ENCODE measurements at regions not wholly inside any gene's neighbourhood (a gene's known extent, or its start where the extent isn't known, plus 50 kb on each side); places are given as distances from the start of the nearest gene placed in this dataset.
"Not testable (repeated sequence)": the region's sequence is repeated elsewhere in the genome, so short reads cannot be mapped to it uniquely, and the experiment has no call there.

- DNase-seq (ENCODE audit: low spot score): no peak
Observed at GRCh38 chr6:102907181-102907580, 1513.7 kb downstream of the GRIK2 start.

DNA sequence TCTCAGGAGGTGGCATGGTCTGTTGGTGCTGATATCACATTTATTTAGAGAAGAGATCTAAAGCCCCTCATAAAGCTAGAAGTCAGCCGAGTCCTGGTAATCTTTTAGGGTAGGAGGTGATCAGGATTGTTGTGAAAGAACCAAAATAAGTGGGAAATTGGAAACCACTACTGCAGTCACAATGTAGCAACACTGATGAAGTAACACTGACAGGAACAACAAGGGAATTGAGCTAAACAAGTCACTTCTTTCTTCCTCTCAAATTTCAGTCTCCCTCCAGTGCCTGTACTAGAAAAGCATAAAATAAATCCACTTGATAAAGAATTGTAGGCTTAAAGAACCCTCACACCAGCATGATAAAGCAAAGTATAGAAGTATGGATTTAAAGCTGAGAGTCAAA is 1509.0 kb downstream of the GRIK2 start:
- DNase-seq (ENCODE audit: low spot score): no peak

DNA sequence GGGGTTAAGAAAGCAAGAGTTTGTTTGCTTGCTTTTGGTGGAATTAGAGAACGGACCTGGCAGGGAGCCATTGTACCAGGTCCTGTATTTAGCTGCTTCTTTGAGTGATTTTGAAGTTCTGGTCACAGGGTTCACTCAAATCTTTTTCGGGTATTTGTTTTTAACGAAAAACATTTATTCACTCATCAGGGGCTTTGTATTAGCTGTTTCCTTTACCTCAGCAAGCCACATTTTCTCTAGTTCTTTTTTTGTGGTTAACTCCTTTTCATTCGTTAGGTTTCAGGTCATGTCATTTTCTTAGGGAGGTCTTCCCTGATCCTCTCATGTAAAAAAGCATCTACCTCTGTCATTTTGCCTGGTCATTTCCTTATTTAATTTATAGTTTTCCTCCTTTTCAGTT is 1502.2 kb downstream of the GRIK2 start:
- no peak for DNase-seq (ENCODE audit: low spot score)

DNA sequence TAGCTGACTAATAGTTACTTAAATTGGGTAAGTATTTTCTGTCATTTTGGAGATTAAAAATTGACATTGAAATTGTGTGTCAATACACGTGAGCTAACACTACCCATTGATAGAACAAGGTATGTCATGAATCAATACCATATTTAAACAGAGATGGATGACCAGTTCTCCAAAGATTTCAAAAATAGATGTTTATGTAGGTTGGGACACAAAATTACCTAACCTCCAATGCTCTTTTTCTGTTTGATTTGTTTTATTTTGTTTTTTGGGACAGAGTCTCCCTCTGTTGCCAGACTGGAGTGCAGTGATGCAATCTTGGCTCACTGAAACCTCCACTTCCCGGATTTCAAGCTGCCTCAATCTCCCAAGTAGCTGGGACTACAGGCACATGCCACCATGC is 1491.7 kb downstream of the GRIK2 start:
- DNase-seq (ENCODE audit: low spot score): no peak

DNA sequence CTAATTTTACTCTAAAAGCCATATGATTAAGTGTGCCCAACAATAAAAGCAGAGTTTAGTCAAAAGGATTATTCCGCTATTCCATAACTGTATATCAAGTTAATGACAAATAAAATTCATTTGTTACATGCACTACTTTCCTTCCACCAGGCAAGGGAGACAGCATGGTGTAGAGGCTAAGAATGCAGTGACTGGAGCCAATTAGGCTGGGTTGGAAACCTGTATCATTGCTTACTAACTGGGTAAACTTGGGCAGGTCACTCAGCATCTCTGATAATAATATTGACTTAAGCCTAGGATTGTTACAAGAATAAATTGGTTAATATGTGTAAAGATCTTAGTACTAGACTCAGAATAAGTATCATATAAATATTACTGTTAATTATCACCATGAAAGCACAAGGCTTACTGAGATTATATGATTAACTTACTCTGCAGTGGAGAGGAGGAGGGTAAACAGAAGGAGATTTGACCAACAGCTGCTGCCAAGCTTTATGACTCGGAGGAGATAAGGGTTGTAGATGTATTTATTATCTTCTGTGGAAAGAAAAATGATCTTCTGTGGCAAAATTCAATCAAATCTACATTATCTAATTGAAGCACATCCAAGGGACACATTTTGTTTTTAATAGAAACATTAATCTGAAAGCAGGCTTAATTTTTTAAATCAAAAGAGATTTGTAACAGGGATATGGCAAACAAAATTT is 1459.9 kb downstream of the GRIK2 start:
- no peak for DNase-seq (ENCODE audit: low spot score)

GRCh38 chr6:102848796-102849195 is 1455.3 kb downstream of the GRIK2 start:
- no peak for DNase-seq (ENCODE audit: low spot score)

DNA sequence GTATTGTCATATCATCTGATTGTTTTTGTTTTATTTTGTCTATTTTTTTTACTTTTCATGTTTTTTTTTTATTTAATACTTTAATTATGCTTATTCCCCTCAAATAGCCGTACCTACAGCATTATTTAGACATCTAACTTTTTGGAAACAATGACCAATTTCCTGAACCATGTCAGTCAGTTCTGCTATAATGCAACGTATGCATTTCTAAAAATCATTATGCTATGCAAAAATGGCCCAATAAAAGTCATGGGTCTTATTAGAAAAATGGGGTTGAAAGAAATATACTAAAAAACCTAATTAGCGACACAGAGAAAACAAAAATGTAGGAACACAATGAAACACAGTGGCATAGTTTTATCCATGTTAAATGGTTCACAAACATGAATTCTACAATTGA is 1454.7 kb downstream of the GRIK2 start:
- DNase-seq (ENCODE audit: low spot score): no peak

DNA sequence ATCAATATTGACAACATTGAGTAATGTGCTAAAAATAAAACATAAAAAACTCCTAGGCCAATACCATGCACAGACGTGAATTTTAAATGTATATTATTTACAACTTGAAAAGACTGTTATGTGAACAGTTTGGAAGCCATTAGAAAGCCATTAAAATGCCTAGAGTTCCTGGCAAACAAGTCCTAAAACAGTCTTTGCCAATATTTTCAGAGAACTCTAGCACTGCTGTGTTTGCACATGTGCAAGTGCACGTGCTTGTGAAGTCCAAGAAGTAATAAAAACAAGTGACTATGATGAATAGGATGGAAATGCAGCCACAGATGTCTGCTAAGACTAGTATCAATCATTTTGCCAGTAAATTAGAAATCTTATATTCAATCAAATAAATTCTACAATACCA is 1447.6 kb downstream of the GRIK2 start:
- DNase-seq (ENCODE audit: low spot score): no peak

DNA sequence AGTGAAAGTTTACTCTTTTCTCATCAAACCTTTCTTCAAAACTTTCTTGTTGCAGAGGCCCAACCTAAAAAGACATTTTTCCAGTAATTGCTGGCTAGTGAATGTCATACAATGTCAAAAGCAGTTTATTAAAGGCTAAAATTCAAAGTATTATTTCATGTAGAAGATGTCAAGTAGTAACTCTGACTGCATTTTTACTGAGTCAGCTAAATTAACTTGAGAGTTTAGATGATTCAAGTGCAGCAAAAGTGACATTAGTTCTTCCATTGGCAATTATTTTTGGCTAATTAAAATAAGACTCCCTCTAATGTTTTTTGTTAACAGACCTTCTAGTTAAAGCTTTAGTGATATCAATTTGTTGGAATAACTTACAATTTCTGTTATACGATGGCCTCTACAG is 1438.5 kb downstream of the GRIK2 start:
- DNase-seq (ENCODE audit: low spot score): no peak

DNA sequence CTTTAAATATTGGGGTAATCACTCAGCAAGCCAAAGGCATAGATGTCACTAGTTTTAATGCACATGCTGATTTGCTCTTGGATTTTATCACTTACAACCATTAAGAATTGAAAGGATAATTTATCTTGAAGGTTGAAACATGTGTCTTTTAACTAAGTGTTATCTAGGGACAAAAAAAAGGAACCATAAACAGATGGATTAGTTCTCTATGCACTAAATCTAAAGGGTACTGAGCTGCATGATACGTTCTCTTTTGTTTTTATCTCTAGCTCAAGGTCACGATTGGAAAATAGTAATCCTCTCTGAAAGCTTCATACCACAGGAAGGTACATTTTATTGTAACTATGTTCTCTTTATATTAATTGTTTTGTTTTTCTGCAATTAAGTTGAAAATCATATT is 1426.6 kb downstream of the GRIK2 start:
- DNase-seq (ENCODE audit: low spot score): no peak

DNA sequence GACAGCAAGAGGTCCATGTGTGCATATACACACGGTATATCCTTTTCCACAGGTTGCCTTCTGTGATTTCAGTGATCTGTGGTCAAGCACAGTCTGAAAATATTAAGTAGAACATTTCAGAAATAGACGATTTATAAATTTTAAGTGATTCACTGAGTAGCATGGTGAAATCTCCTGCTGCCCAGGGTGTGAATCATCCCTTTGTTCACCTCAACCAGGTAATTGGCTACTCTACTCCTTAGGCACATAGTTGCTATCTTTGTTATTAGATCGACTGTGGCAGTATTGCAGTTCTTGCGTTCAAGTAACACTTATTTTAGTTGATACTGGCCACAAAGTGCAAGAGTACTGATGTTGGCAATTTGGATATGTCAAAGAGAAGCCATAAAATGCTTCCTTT is 1421.7 kb downstream of the GRIK2 start:
- no peak for DNase-seq (ENCODE audit: low spot score)

GRCh38 chr6:102813489-102814275 is 1420.2 kb downstream of the GRIK2 start:
- DNase-seq (ENCODE audit: low spot score): no peak

- DNase-seq (ENCODE audit: low spot score): no peak
Observed at GRCh38 chr6:102812242-102812641, 1418.7 kb downstream of the GRIK2 start.

DNA sequence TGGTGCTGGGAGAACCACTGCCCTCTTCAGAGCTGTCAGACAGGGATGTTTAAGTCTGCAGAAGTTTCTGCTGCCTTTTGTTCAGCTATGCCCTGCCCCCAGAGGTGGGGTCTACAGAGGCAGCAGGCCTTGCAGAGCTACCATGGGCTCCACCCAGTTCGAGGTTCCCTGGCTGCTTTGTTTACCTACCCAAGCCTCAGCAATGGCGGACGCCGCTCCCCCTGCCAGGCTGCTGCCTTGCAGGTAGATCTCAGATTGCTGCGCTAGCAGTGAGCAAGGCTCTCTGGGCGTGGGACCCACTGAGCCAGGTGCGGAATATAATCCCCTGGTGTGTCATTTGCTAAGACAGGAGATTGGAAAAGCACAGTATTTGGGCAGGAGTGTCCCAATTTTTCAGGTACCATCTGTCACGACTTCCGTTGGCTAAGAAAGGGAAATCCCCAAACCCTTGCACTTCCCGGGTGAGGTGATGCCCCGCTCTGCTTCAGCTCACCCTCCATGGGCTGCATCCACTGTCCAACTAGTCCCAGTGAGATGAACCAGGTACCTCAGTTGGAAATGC is 1415.5 kb downstream of the GRIK2 start:
- not testable (repeated sequence) for DNase-seq (ENCODE audit: low spot score)

- DNase-seq (ENCODE audit: low spot score): no peak
Observed at GRCh38 chr6:102799051-102799450, 1405.5 kb downstream of the GRIK2 start.

DNA sequence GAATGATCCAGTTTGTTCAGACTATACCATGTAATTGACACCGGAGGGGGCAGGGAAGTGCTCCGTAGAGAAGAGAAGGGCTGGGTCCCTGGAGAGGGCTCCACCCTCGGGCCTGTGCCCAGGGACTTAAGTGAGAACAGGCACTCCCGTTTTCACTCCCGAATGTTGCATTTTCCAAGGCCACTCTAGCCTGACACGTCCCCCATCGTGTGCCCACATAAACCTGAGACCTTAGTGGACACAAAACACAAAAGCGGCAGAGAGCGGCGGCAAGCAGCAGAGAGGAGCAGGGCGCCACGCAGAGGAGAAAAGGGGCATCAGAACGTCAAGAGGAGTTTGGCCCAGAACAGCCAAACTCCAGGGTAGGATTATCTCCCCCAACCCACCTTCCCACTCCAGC is 1405.1 kb downstream of the GRIK2 start:
- no peak for DNase-seq (ENCODE audit: low spot score)

GRCh38 chr6:102793752-102794151 is 1400.2 kb downstream of the GRIK2 start:
- DNase-seq (ENCODE audit: low spot score): no peak

GRCh38 chr6:102774326-102774725 is 1380.8 kb downstream of the GRIK2 start:
- DNase-seq (ENCODE audit: low spot score): no peak

GRCh38 chr6:102773636-102774035 is 1380.1 kb downstream of the GRIK2 start:
- no peak for DNase-seq (ENCODE audit: low spot score)

DNA sequence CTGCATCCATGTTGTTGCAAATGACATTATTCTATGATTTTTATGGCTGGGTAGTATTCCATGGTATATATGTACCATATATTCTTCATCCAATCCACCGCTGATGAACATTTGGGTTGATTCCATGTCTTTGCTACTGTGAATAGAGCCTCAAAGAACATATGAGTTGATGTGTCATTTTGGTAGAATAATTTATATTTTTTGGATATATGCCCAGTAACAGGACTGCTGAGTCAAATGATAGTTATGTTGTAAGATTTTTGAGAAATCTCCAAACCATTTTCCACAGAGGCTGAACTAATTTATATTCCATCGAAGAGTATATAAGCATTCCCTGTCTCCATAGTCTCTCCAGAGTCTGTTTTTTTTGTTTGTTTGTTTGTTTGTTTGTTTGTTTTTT is 1373.5 kb downstream of the GRIK2 start:
- no peak for DNase-seq (ENCODE audit: low spot score)

DNA sequence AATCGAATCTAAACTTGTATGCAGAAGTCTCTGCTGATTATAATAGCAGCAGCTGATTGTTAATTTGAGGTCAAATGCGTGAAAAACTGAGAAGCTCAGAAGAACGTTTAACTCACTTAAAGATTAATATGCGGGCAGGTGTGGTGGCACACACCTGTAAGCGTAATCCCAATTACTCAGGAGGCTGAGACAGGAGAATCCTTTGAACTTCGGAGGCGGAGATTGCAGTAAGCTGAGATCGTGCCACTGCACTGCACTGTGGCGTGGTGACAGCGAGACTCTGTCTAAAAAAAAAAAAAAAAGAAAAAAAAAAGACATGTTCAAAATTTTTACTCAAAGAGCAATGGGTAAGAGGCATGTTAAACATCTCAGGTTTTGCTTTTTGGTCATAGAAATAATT is 1370.8 kb downstream of the GRIK2 start:
- DNase-seq (ENCODE audit: low spot score): no peak

- DNase-seq (ENCODE audit: low spot score): no peak
Observed at GRCh38 chr6:102763891-102764290, 1370.4 kb downstream of the GRIK2 start.

GRCh38 chr6:102761872-102762271 is 1368.4 kb downstream of the GRIK2 start:
- DNase-seq (ENCODE audit: low spot score): no peak
